UCSD-AML1 (cell line): ENCODE measurements at regions not wholly inside any gene's neighbourhood (a gene's known extent, or its start where the extent isn't known, plus 50 kb on each side); places are given as distances from the start of the nearest gene placed in this dataset.
"Not testable (repeated sequence)": the region's sequence is repeated elsewhere in the genome, so short reads cannot be mapped to it uniquely, and the experiment has no call there.

Experiments
- DNase-seq: peaks from one replicate; lab custom pipeline; 2025; ENCODE audit not compliant: unreplicated experiment; lab: John Stamatoyannopoulos, UW

DNA sequence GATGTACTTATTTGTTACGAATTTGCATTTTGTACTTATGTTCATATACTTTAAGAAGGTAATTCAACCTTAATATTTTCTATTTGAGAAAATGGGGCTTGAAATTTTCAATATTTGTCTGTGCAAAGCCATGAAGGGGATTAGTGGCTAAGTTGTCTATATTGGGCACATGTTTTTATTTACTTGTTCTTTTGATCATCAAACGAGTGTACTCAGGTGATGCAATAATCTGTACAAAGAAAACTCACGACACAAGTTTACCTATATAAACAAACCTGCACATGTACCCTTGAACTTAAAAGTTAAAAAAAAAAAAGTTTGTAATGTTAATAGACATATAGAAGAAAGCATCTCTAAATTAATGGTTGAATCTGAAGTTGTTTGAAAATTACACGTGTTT, 658.9 kb upstream of the SYT4 start:
- no peak for DNase-seq

DNA sequence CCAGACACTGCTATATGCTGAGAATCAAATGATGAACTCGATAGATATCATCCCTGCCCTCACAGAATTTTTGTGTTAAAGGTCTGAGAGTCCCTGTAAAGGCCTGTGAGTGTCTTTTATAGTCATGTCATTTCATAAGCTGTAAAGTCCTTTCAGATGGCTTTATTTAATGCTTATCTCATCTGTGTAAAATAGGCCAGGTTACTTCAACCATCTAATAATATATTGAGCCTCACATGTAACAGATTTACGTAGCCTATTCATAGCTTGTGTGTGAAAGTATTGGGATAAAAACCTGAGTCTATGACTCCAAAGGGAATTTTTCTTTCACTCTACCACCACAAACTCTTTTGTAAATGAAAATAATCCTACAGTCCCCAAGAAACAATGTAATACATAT, 672.0 kb upstream of the SYT4 start:
- no peak for DNase-seq

DNA sequence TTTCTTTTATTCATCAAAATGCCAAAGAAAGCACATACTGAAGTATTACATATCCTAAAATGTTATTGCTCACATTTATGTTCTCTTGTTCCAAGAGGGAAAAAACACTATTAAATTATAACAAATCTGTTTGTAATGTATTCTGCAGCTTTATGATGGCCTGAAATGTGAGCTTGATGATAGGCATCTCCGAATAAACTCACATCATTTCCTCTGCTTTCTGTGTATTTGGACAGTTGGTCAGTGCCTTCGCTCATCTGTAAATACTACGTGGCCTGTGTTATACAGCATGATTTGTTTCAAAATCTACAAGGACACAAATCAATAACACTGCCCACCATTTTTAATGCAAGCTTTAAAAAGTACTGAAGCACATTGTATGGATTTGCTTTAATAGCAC, 672.8 kb upstream of the SYT4 start:
- no peak for DNase-seq

DNA sequence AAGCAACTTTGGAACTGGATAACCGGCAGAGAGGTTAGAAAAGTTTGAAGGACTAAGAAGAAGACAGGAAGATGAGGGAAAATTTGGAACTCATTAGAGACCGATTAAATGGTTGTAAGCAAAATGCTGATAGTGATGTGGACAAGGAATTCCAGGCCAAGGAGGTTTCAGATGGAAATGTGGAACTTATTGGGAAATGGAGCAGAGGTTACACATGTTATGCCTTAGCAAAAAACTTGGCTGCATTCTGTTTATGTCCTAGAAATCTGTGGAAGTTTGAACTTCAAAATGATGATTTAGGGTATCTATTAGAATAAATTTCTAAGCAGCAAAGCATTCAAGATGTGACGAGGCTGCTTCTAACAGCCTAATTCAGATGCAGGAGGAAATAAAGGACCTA, 675.1 kb upstream of the SYT4 start:
- DNase-seq, result no peak

GRCh38 chr18:43961722-43962121, 684.4 kb upstream of the SYT4 start:
- no peak for DNase-seq

DNA sequence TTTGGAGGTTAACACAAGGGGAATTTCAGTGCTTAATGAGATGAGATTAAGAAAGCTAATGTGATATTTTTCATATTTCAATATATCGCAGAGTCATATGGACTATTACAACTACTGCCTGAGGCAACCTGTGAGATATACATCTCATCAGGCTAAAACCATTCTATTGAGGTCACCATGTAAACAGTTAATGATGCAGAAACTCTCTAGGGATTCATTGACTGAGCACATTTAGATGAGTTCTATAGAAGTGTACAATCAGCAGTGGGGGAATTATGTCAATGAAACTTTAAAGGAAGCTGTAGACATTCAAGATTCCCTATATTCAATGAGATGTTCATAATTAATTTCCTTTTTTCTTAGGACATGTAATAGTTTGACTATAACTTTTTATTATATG, 687.4 kb upstream of the SYT4 start:
- DNase-seq, result no peak

DNA sequence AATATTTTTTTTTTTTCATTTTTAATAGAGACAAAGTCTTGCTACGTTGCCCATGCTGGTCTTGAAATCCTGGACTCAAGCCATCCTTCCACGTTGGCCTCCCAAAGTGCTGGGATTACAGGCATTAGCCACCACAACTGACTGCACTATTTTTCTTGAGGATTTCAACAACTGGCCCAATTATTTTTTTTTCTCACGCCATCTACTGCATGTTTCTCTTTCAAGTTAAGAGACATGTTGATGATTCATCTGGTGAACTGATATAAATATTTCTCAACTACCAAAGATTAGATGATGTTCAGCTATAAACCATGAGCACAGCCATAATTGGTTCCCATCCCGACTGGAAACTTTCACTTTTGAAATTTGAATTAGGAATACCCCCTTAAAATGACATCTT, 688.4 kb upstream of the SYT4 start:
- DNase-seq, result no peak

DNA sequence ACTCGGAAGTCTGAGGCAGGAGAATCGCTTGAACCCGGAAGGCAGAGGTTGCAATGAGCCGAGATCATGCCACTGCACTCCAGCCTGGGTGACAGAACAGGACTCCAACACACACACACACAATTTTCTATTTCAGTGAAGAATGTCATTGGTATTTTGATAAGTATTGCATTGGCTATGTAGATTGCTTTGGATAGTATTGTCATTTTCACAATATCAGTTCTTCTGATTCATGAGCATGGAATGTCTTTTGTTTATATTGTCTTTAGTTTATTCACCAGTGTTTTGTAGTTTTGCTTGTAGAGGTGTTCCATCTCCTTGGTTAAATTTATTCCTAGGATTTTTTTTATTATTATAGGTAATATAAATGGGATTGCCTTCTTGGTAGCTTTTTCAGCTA, 693.4 kb upstream of the SYT4 start:
- DNase-seq, result no peak

- no peak for DNase-seq
Observed at GRCh38 chr18:43978174-43978573, 700.9 kb upstream of the SYT4 start.

DNA sequence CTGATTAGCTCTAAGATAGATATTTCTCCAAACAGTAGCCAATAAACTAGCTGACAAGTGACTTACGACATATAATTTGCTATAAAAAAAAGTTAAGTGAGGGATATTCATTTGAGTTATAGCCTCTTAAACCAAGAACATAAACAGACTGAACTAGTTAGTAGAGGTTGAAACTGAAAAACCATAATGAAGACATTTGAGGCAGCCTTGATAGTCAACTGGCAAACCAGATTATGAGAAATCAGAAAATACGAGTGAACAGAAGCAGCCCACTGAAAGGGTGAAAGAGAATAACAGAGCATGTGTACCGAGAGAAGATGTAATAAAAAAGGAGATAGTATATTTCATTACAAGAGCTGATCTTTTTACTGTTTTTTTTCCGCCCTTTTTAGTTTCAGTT, 698.1 kb upstream of the SETBP1 start:
- no peak for DNase-seq

GRCh38 chr18:43987061-43987460, 693.6 kb upstream of the SETBP1 start:
- not testable (repeated sequence) for DNase-seq

DNA sequence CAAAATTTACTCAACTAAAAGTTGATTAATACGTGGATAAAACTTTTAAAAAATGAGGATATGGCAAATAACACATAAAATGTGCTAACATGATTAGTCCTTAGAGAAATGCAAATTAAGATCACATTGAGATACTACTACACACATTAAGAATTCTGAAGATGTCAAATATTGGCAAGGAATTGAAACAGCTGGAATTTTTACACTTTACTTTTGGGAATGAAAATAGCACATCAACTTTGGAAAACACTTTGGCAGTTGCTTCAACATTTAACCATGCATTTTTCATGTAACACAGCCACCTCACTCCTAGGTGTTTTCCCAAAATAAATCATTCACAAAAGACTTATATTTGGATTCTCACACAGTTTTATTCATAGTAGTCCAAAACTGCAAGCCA, 687.9 kb upstream of the SETBP1 start:
- no peak for DNase-seq

GRCh38 chr18:43994381-43994780, 686.3 kb upstream of the SETBP1 start:
- DNase-seq, result no peak

DNA sequence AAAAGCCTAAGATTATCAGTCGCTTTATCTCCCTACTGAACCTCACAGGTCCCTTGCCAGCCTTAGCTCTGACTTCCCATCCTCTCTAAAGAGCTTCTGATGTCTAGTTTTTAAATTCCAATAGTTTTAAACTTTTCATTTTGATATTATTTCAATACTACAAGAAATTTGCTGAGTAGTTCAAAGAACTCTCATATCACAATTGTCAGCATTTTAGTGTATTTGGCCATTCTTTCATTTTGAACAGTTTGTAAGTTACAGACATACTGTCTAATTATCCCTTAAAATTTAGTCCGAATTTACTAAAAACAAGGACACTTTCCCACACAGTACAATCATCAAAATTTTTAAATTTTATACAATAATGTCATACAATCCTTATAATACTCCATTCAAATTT, 666.8 kb upstream of the SETBP1 start:
- DNase-seq, result no peak

DNA sequence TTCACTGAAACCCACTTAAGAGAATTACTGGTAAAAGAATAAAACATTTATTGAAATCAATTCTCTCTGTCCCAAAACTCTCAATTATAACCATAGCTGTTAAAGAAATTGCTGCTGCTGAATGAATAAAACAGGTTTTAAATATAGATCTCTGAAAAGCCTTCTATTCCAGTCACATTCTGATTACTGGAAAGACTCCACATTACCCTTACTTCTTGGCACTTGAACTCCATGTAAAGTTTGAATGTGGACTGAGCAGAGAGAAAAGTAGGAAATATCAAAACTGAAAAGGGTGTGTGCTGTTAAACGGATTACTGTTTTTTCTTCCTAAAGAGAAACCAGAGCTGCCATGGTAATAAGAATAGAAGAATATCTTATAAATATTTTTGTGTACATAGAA, 655.3 kb upstream of the SETBP1 start:
- no peak for DNase-seq

DNA sequence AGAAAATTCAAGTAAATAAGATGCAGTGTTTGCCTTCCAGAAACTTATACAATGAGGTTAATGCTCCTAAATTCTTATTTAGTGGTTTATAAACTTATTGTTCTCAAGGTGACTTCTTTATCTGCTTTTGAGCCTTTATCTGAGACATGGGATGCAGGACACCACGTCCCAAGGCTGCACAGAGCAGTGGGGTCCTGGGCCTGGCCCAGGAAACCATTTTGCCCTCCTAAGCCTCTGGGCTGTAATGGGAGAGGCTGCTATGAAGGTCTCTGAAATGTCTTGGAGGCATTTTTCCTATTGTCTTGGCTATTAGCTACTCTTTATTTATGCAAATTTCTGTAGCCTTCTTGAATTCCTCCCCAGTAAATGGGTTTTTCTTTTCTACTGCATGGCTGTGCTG, 652.6 kb upstream of the SETBP1 start:
- no peak for DNase-seq

- no peak for DNase-seq
Observed at GRCh38 chr18:44031063-44031462, 649.6 kb upstream of the SETBP1 start.

GRCh38 chr18:44033144-44033701, 647.5 kb upstream of the SETBP1 start:
- no peak for DNase-seq

DNA sequence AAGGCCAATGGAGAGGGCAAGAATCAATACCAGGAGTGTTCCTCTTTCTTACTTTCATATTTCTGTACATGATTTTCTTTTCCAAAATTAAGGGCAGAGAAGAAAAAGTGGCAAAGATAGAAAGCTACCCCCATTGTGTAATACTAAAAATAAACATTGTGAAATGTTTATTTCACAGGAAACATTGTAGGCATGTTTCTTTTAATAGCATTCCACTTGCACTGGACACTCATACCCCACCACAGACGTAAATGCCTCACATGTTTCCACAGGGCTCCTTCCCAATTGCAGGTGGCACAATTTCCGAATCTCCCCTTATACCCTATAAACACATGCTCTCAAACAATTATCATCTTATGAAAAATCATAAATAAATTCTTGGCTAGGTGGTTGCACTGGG, 645.1 kb upstream of the SETBP1 start:
- no peak for DNase-seq

DNA sequence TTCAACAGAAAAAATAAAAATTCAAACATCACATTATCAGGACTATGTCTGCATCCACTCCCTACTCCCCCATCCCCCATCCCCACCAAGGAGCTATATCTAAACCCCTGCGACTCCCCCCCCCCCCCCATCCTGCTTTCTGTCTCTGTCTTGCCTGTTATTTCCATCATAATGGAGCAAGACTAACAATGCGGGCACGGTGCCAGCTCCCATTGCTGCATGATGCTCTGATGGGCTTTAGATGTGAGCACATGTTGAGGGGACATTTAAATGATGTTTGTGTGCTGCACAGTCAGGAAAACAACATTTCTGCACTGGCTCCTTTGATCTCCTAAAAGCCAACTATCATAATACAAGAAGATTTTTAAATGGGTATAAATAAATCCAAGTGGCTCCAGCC, 644.2 kb upstream of the SETBP1 start:
- DNase-seq, result no peak

GRCh38 chr18:44039216-44039615, 641.5 kb upstream of the SETBP1 start:
- no peak for DNase-seq

DNA sequence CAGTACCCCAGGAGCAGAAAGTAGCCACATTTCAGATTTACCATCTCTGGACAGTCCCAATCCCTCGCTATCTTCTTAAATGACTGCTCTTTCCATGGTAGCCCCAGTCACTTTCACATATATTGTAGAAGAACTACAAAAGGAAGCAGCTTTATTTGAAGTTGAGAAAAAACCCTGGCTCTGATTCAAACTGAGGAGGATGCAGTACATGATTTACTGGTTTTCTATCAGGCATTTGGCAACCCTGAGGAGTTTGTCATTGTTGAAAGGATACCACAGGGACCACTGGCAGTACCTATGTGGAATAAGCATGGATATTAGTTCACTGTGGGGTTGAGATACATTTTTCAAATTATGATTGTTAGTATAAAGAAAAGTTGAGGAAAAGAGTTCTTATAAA, 640.9 kb upstream of the SETBP1 start:
- no peak for DNase-seq

GRCh38 chr18:44041553-44041952, 639.1 kb upstream of the SETBP1 start:
- no peak for DNase-seq

DNA sequence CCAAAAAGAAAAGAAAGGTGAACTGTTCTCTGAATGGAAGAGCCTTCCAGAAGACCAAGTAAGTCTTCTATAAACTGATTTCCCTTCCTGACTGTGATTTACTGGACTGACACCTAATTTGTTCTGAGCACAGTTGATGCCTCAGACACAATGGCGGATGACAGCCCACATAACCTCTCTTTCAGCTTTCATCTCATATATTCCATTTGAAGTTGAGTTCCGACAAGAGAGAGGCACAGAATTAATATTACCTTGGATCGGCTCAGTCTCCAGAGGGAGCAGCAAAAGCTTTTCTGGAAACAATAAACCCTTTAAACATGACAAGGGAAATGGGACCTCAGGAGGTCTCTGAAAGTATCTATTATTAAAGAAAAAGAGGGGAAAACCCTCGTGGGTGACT, 638.7 kb upstream of the SETBP1 start:
- DNase-seq, result no peak
